Stimulated activated naive CD8-positive, alpha-beta T cell treated with anti-CD3 and anti-CD28 coated beads, Interleukin-15, Interleukin-2, amounts not matched to agents 100 U/mL and 50 U/mL, for 24 hours (primary cell): ENCODE measurements at regions not wholly inside any gene's neighbourhood (a gene's known extent, or its start where the extent isn't known, plus 50 kb on each side); places are given as distances from the start of the nearest gene placed in this dataset.
"Not testable (repeated sequence)": the region's sequence is repeated elsewhere in the genome, so short reads cannot be mapped to it uniquely, and the experiment has no call there.

Experiments
- ATAC-seq: fragments of 150-1000 bp; cut with Tn5 transposase; one replicate; pipeline ENCODE4 v1.10.0; 2021
- DNase-seq: peaks from one replicate; pipeline ENCODE4 v3.0.0; 2021

DNA sequence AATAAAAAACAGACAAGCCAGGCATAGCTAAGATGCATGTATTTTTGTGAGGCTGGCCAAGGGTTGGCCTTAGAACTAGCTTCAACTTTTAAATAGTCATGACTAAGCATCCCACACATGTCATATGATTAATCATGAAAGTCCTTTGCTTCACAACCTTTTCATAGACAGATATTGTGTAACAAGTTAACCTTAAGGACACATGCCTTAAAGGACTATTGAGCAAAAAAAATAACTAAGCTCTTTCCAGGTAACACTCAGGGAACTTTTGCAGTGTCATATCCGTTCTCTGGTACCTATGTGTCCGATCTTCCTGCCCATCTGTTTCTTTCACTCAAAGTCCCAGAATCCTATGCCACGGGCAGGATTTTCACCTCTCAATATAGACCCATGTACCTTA lies 498.4 kb downstream of the STK39 start:
- no peak for ATAC-seq
- DNase-seq = no peak

- DNase-seq (no peak), ATAC-seq (no peak)
Measured at GRCh38 chr2:167748536-167748935, 498.9 kb downstream of the STK39 start.

DNA sequence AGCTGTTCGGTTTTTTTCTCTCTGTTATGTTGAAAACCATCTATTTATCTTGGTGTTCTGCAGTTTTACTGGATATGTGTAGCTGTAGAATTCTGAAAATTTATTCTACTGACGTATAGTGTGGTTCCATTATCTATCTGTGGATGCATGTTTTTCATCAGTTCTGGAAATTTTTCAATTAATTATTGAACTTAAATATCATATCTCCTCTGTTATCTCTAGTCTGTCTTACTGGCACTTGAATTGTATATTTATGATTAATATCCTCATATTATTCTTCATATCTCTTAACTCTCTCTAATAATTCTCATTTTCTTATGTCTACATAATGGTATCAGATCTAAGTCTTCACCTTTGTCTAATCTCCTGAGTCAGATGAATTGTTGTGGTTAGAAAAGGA lies 501.7 kb downstream of the STK39 start:
- DNase-seq (no peak), ATAC-seq (no peak)

GRCh38 chr2:167739921-167740320 lies 507.5 kb downstream of the STK39 start:
- not testable (repeated sequence) for ATAC-seq, DNase-seq

GRCh38 chr2:167733747-167734146 lies 513.6 kb downstream of the STK39 start:
- no peak for ATAC-seq
- no peak for DNase-seq

GRCh38 chr2:167732326-167732725 lies 515.1 kb downstream of the STK39 start:
- DNase-seq = no peak
- no peak for ATAC-seq

- ATAC-seq (no peak), DNase-seq (no peak)
Measured at GRCh38 chr2:167729911-167730310, 517.5 kb downstream of the STK39 start.

- no peak for ATAC-seq
- no peak for DNase-seq
Measured at GRCh38 chr2:167726788-167727187, 520.6 kb downstream of the STK39 start.

DNA sequence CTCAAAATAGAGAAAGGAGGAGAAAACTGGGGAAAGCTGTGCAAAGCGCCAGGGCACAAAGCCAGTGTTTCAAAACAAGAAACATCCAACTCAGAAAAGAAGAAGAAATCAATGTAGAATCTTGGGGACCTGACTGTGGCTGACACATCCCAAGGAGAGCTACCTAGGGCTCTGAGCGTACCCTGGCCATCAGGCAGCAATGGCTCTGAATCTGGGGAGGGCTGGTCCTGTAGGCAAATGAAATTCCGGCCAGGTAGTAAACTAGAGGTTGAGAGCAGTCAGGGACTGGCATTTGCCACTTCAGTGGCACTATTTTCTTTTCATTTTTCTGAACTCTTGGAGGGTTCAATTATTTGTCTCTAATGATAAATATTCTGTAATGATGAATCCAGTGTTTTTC lies 525.8 kb downstream of the STK39 start:
- DNase-seq = no peak

DNA sequence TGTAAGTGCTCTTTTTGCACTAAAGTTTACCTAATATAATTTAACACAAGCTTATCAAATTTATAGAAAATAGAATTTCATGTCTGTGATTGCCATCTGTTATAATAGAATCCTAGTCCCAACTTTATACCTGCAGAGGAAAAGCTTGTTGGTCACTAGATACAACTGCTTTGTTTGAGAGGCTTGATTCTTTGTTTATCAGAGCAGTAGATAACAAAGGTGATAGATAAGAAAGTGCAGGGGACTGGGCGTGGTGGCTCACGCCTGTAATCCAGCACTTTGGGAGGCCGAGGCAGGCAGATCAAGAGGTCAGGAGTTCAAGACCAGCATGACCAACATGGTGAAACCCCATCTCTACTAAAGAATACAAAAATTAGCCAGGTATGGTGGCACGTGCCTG lies 528.0 kb downstream of the STK39 start:
- no peak for DNase-seq
- ATAC-seq = no peak

More for the DNA sequence above, 525.8 kb downstream of the STK39 start:
- no peak for ATAC-seq

GRCh38 chr2:167718560-167718959 lies 528.8 kb downstream of the STK39 start:
- ATAC-seq = no peak
- no peak for DNase-seq

DNA sequence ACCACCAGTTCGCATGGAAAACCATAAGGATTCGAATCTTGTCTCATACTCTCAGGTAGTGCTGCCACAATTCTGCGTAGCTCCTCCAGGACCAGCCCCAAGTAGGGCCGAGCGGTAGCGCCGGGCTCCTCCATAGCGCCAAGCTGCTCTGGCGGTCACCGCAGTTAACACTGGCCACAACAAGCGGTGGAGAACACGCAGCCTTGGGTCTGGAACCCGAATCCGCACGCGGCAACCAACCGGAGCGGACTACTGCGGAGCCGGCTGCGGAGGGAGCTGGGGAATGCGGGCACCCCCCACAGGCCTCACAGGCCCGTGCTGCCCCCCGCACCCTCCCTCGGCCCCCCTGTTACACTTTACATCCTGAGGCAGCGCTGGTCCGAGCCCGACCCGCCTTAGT lies 531.5 kb downstream of the STK39 start:
- DNase-seq = no peak
- no peak for ATAC-seq

DNA sequence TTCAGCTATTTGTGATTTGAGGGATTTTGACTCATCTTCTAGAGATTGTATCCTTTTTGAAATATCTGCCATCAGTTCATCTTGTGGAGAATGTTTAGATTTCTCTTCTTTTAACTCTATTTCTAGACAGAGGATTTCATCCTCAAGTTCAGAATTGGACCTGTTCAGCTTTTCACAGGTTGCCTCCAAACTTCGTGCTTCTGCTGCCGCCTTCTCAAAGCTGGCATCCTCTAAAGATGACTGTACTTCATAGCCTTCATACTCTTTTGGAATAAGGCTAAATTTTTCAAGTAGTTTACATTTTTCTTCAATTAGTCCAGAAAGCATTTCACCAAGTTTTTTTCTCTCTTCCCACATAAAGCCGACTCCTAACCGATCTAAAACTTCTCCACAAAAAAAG lies 531.9 kb downstream of the STK39 start:
- ATAC-seq, DNase-seq: not testable (repeated sequence)

DNA sequence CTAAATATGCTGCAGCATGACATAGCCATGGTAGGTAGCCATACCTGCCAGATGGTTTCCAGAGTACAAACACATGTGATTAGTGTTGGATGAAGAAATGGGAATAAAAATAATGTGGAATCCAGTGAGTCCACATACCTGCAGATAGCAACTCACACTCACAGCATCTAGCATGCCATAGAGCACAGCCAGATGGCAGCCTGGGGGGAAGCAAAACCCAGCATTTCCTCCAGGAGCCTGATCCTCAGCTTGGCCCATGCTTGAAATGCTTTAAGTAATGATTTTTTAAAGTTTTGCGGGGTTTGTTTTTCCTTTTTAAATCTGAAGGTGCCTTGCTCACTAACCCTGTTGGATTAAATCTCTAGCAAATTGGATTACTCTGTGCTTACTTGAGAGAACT lies 535.1 kb downstream of the STK39 start:
- DNase-seq (no peak), ATAC-seq (no peak)

DNA sequence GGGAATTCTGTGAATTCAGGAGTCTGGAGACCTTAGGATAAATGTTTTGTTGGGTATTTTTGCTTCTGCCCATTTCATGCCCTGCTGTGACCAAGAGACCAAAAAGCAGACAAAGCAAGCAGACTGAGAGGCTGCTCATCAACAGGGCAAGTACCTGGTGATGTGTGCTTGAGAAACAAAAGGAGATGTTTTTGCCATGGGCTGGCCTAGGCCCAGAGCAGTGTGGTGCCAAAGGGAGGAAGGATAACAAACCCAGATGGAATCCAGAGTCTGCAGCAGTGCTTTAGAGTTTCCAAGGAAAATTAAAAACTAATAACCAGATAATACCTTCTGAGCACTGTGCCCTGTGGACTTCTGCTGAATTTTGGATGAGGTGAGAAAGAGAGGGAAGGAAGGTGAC lies 538.4 kb downstream of the STK39 start:
- no peak for ATAC-seq
- no peak for DNase-seq

DNA sequence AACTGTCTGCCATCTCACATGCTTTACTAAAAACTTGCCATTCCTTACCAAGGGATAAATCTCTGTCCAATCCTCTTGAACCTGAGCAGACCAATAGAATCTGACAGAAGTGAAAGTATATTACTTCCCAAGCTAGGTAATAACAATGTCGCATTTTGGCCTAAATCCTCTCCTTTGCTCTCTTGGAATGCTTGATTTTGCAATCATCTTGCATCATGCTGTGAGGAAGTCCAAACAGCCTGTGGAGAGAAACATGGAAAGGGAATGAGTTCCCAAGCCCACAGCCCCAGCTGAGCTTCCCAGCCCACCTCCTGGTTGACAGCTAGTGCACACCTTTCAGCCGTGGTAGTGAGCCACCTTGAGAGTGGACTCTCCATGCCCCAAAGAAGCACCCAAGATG lies 540.6 kb downstream of the STK39 start:
- no peak for ATAC-seq

DNA sequence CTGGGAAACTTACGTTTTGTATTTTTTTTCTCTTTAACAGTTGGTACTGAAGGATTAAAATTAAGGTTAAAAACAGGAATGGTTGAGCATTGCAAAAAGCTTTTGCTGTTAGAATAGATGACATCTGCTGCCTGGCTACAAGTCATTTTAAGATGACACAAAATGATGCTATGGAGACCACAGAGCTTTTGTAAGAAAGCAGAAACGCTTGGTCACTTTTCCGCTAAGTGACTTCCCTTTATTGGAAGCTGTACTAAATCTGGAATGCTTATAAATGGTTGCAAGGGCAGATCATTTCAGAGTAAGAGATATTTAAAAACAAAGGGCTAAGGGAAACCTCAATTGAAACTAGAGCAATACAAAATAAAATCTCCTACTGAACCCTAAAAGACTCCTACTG lies 544.0 kb downstream of the STK39 start:
- ATAC-seq (no peak), DNase-seq (no peak)

More for the DNA sequence above, 540.6 kb downstream of the STK39 start:
- DNase-seq = no peak

- DNase-seq = no peak
- ATAC-seq = no peak
Measured at GRCh38 chr2:167702227-167702626, 545.2 kb downstream of the STK39 start.

GRCh38 chr2:167701651-167702050 lies 545.7 kb downstream of the STK39 start:
- DNase-seq (no peak), ATAC-seq (no peak)

GRCh38 chr2:167697948-167698347 lies 549.4 kb downstream of the STK39 start:
- no peak for DNase-seq
- no peak for ATAC-seq

DNA sequence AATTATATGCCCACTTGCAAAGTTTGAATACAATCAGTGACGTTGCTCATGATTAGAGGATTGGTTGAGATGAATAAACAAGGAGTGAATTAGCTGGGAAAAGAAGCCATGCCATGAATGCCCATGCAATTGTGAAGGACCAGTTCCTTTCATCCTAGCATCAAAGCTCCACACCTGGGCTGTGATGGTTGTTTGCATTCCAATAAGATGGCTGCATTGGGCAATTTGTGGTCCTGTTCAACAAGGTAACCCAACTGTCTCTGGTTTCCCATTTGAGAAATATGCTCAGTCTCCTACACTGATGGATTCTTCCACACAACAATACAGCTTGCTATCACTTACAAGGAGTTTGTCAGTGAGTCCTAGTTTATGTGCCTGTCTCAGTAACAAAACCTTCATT lies 550.2 kb downstream of the STK39 start:
- no peak for ATAC-seq
- no peak for DNase-seq

- ATAC-seq = no peak
- DNase-seq = no peak
Measured at GRCh38 chr2:167692936-167693335, 554.5 kb downstream of the STK39 start.

DNA sequence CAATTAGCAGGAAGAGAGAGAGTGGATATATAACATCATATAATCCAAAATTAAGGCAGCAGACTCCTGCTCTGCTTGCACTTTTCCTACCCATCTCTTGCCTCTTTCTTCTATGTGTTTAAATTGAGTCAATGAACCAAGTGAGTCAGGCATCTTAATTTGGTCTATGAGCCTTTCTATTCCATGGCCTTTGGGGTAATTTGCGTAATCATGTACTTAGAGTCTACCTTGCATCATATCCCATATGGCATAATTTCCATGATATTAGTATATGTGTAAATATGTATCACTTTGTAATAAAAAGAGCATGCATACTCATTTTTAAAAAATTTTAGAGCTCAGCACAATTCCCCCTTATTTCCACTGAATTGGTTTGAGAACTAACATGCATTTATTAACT lies 555.2 kb downstream of the STK39 start:
- ATAC-seq (no peak), DNase-seq (no peak)

DNA sequence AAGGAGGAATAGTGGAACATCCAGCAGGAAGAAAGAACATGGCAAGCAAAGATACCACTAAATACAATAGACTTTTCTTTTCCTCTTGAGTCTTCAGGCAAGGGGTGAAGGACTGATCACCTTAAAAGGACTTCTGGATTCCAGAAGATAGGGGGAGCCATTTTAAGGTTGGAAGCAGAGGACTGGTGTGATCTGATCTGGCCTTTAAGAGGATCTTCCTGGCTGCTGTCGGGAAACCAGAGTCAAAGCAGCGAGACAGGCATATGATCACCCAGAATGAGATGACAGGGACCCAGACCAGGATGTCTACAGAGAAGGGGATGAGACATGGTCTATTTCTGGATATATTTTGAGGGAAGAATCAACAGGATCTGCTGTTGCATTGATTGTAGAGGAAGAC lies 558.0 kb downstream of the STK39 start:
- DNase-seq = no peak
- ATAC-seq = no peak

DNA sequence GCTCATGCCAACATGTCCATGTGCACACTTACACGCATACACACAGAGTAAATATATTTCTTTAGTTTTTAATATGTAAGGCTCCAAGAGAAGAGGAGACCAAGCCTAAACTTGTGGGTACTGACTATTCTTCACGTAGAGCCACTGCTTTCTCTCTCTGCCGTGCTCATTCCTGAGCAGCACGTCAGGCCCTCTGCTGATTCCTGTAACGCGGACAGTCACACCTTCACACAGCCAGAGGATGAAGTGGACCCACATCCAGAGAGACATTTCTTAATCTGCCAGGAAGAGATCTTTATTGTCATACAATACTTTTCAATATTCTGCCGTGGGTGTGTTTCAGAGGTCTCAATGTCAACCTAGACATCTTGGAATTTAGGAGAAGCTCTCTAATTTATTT lies 560.7 kb downstream of the STK39 start:
- DNase-seq (no peak), ATAC-seq (no peak)
